DMS79 (cell line): ENCODE measurements at regions not wholly inside any gene's neighbourhood (a gene's known extent, or its start where the extent isn't known, plus 50 kb on each side); places are given as distances from the start of the nearest gene placed in this dataset.
"Not testable (repeated sequence)": the region's sequence is repeated elsewhere in the genome, so short reads cannot be mapped to it uniquely, and the experiment has no call there.

Source experiments
- DNase-seq: peaks from one replicate; lab custom pipeline; 2025; lab: John Stamatoyannopoulos, UW

DNA sequence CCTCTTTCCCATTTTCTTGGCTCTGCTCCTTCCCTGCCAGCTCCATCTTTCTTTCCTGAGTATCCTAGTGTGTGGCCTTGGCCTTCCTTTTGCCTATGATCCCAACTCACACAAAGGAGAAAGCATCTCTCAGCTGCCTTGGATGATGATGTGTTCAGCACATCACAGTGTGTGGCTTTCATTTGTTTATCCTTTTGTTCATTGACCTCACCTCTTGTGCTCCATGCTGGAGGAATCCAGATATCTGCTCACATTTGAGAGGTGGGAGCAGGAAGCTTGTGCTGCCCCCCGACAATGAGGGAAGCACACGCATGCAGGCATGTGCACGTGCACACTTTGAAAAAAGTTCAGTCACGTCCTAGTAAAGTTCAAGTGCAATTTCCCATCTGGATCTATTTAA lies 131.0 kb downstream of the SMIM20 start:
- no peak for DNase-seq

DNA sequence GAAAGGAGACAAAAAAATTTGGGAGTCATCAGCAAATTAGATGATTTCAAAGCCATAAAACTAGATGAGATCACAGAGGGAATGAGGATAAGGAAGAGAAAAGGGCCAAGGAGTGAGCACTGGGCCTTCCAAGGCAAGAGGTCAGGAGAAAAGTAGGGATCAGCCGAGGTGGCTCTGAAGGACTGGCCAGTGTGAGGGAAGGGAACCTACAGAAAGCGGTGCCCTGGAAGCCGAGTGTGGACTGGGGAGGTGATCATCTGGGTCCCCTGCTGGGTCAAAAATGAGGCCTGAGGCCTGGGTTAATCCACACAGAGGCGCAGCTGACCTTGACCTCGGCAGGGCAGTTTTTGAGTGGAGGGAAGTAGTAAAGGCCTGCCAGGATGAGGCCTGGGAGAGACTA lies 133.8 kb downstream of the SMIM20 start:
- no peak for DNase-seq

DNA sequence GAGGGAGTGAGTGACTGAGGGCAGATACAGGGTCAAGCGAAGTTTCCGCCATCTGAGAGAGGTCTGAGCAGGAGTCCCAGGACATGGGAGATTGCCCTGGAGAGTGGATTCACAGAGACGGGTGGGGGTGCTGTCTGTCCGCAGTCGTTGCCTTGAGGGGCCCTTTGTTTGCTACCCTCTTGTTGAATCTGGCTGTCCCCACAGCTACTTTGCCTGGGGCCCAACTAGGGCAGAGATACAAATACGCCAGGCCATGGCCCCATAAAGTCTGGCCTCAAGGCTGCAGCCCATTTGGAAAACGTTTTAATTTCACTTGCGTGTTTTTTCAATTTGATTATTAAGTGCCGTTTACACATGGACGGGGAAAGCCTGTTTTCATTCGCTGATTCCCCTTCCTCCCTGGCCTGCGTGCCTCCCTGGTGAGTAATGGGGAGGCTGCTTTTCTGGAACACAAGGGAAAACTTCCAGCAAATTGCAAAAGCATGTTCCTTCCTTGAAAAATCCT lies 134.4 kb downstream of the SMIM20 start:
- no peak for DNase-seq

DNA sequence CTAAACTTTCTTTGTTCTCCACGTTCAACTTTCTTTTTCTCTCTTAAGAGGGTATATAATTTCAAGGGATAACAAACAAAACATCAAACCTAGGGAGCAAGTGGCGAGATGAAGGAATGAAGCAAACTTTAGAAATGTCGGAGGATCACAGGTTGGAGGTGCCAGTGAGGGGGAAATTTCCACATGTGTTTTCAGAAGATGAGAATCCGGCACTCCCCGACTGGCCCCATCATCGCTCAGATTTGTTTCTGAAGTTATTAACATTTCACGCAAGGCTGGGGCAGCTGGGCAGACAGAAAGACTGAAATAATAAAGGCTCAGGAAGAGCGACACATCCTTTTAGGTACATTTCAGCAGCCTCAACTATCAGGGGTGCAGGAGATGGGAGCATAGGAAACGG lies 134.9 kb downstream of the SMIM20 start:
- no peak for DNase-seq

DNA sequence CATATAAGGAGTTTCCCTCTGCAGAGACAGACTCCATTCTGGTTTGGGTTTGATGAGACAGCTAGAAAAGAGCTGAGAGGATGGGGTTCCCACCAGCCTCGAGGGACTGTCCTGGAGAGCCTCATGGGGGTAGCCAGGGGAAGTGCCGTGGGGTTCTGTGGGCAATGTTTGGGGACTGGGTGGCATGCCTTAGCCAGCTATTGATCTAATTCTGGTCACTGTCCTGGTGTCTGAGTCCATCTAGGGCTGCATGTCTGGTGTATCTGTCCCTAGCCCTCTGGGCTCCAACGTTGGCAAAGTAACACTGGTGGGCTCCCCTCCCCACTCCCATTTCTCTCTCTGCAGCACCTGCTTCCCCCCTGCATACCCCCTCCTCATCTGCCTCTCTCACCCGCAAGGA lies 135.4 kb downstream of the SMIM20 start:
- DNase-seq: no peak

DNA sequence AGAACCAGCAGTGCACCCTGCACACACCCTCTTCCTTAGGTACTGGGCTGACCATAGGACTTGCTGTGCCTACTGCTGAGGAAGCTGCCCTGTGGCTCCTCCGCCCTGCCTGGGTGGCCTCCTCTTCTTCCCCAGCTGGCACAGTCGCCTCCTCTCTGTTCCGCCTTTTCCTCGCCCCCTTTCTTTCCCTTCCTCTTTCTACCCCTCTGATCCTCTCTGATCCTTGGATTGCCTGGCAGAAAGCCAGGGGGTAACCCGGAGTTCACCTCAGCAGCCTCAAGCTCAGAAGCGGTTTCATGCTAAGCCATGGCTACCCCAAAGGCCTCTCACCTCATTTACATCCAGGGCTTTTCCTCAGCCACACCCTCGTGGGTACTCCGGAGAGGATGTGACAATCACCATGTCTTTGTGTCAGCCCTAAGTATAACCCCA lies 136.2 kb downstream of the SMIM20 start:
- no peak for DNase-seq

DNA sequence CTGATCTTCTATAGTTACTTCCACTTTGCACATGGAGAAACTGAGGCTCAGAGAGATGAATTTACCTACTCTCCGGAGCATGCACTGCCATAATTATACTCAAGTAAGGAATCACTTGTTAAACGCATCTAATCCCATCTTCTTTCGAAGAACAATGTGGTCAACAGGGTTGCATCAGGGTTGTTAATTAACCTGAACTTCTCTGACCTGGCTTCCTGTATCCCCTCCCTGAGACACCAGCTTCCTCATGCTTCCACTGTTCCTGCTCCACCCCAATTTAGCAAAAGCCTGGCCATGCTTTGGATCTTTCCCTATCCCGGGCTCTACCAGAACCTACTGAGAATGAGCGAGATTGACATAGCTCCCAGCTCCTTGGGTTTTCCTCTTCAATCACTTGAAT lies 136.7 kb downstream of the SMIM20 start:
- no peak for DNase-seq

DNA sequence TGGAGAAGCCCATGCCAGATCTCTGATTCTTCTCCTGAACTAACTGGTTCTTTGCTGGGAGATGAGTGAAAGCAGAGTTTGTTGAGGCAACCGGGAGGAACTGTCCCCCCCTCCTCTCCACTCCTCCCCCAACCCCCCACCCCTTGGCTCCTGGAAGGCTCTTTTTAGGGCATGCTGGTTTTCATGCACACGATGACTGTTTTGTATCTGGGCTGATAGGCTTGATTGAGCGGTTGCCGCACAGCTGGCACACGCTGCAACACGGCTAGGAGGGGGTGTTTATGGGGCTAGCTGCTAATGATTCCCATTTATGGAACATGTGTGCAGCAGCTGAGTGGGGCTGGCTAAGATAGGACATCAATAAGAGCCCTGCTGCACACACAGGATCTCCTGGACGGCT lies 137.2 kb downstream of the SMIM20 start:
- DNase-seq: no peak

DNA sequence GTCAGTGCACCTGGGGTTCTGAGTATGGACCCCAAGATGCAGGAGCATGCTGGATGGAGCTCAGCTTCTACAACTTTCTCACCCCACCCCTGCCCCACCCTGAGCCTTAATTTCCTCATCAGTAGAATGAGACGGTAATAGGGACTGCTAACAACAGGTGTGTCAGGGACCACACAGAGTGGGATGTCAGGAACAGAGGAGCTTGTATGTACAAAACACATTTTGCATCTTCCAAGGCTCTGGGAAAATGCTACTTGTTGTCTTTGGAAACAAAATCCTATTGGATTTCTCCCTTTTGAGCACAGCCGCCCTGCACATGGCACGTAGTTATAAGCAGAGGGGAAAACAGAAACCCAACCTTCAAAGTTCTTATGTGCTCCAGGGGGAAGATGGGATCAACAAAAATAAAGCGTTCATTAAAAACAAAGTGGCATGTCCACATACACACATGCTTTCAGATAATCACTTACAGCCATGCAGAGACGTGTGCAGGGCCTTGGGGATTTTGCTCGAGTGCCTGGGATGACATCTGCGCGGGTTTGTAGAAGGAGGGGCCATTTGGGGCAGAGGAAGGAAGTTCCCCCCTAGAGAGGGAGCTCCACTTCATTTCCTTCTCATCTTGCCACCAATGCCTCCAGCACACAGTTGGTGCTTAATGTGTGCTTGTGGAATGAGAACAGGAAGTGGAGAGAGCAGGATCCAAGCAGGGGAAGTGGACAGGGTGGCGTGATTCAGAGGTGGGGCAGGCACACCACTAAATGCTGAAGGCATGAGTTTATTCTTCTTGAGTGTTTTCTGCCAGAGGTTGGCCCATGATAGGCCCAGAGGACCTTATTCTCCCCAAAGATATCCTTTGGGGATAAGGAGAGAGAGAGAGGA lies 138.9 kb downstream of the SMIM20 start:
- no peak for DNase-seq

DNA sequence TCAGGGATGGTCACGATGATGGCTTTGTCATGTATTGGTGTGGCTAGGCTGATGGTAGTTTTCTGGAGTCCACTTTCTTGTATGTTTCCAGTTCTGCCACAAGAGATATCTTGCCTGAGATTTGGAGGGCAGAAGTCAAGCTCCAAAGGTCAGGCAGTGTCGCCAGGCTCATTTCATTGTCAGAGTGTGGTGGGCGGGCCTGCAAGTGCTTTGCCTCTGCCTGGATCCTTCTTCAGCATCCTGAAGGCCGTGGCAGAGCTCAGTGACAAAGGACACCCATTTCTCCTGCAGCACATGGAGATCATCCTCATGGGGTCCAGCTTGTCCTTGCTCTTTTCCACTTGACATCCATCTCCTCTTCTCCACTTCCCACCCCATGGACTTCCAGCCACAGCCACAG lies 139.7 kb downstream of the SMIM20 start:
- no peak for DNase-seq

DNA sequence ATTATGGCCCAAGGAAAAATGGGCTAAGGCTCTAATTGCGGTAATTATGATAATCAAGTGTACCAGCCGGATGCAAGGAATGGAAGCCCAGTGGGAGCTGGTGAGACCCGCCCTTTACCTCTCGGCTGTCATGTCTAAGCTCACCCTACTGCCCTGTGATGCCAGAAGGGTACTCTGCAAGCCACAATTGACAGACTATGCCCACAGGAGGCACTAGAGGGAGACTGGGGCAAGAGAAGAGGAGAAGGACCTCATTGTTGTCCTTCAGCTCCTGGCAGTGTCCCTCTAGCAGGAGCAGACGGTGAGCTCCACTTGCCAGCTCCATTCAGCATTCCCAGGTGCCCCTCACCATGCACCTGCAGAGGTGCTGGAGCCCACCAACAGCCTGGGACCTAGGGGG lies 141.8 kb downstream of the SMIM20 start:
- DNase-seq: no peak

DNA sequence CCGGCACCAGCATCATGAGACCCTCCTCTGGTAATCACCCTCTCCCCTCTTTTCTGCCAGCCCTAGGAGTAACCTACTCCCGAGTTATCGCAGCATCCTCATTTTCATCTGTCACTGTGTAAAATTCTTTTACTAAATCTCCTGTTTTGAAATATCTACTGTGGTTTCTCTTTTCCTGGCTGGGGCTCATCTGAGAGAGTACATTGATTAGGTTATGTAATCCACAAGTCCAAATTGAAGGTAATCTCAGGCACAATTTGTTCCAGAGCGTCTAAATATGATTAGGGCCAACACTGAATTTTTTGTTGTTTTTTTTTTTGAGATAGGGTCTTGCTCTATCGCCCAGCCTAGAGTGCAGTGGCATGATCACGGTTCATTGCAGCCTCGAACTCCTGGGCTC lies 142.4 kb downstream of the SMIM20 start:
- no peak for DNase-seq

DNA sequence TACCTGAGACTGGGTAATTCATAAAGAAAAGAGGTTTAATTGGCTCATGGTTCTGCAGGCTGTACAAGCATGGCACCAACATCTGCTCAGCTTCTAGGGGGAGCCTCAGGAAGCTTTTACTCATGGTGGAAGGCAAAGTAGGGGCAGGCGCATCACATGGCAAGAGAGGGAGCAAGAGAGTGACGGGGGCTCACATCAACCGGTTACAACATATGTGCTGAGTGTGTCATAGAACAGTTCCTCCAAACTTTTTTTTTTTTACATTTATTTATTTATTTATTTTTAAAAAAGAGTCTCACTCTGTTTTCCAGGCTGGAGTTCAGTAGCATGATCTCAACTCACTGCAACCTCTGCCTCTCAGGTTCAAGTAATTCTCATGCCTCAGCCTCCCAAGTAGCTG lies 143.8 kb downstream of the SMIM20 start:
- DNase-seq: not testable (repeated sequence)

DNA sequence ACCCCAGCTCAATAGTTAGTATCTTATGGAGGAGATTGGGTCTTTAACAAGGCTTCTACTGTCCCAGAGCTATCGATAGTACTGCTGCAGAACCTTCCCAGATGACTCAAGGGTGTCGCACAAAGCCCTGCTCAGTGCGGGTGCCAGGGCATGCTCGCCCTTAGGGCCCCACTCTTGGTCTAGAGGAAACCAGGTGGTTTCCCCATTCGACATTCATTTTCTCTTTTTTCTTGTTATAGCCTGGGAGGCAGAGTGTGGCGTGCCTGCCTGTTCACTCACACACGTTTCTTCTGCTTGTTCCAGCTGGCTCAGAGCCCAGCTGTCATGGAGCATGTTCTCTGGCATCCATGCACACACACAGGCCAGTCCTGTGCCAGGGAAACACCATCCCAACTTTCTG lies 144.5 kb downstream of the SMIM20 start:
- peak; percentile 42 for DNase-seq

DNA sequence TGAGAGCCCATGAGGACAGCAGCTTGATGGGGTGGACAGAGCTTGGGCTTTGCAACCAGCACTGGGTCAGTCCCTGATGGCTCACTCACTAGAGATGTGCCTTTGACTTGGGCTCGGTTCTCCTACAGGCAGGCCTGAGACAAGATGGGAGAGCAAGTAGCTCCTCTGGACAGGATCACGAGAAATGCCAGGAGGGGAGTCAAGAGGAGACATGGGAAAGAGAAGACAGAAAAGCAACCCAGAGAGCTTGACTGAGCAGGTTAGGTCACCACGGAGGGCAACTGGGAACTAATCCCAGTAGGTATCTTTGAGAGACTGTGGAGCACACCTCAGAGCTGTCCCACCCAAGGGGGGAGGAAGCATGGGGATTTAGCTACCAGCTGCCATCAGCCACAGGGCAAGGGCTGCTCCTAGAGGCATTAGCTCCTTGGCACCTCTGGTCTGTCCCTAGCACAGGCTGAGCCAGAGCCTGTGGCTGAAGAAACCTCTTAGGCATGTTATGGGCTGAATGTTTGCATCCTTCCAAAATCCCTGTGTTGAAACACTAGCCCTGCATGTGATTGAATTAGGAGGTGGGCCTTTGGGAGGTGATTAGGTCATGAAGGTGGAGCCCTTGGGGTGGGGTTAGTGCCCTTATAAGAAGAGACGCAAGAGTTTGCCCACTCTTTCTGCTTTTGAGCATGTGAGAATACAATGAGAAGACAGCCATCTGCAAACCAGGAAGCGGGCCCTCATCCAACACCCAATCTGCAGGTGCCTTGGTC lies 145.6 kb downstream of the SMIM20 start:
- DNase-seq: no peak

DNA sequence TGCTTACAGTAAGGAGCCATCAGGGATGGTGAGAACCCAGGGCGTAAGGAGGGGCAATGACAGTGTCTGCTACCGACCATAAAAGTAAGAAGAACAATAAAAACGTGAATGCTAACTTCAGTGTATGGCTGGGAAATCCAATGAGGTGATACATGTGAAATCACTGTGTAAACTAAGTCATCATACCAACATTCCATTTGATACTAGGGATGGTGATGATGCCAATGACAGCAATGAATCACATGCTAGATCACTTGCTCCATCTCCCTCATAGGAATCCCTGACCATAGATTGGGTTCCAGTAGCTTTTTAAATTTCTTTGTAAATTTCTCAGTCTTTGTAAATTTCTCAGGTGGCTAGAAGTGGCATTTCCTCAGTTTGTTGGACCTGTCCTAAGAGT lies 146.3 kb downstream of the SMIM20 start:
- no peak for DNase-seq

DNA sequence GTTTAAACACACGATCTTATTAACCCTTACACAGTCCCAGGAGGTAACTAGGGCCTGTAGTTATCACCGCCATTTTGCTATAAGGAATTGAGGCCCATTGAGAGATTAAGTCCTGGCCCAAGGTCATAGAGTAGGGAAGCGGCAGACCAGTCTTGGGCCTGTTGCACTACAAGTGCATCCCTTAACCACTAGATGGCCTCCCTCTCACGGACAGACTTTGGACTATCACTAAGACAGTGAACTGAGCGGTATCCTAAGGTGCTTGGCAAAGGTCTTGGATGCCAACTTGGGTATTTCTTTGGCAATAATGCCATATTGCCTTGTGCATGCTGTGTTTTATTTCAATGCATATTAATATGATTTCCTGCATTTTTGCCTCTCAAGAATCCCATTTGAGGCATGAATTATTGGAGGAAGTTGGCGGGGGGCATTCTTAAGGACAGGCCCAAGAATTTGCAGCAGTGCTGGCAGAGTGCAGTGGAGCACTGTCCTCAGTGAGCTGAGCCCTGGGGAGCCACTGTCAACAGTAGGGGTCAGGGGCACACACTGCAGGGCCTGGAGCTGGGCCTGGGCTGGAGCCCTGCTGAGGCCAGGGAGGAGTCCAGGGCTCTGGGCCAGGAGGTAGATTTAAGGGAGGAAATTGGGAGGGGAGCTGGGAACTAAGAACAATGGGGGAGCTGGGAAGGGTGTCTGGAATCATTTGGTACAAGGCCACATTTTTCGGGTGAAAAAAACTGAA lies 147.4 kb downstream of the SMIM20 start:
- no peak for DNase-seq

DNA sequence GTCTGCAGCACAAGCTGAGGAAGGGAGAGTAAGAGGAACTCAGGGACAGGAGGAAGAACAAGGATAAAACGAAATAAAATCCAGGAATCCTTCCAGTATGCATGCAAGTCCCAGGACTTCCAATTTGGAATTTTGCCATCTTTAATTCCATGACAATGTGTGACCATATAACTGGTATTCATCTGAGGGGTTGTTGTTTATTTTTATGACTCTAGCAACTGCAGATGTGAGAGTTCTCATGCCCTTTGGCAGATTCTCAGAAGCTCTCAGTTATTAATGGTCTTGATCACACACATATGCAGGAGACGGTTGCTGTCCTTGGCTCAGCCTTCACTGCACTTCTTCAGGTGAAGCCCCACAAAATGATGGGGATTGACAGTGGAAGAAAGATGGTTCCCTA lies 148.2 kb downstream of the SMIM20 start:
- DNase-seq: no peak

DNA sequence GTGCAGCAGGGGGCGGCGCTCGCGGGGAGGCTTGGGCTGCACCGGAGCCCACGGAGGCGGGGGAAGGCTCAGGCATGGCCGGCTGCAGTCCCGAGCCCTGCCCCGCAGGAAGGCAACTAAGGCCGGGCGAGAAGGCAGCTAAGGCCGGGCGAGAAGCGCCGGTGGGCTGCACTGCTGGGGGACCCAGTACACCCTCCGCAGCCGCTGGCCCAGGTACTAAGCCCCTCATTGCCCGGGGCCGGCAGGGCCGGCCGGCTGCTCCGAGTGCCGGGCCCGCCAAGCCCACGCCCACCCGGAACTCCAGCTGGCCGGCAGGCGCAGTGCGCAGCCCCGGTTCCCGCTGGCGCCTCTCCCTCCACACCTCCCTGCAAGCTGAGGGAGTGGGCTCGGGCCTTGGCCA lies 150.0 kb downstream of the SMIM20 start:
- DNase-seq: not testable (repeated sequence)

DNA sequence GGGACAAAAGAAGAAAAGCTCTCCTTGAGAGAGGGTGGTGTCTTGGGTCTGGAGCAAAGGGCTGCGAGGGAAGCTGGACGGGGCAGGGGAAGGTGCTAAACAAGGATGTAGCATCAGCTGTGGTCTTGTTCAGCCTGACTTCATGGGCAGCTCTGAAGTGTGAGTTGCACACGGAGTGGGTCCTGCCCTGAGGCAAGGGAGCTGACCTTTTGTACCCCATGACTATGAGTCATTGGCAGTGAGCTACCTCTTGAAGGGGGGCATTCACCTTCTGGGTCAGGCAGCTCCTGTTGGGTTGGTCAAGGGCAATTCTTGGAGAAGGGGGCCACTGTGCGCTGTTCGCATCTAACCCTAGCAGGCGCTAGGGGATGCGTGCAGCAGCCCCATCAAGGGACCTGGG lies 151.8 kb downstream of the SMIM20 start:
- DNase-seq: no peak

DNA sequence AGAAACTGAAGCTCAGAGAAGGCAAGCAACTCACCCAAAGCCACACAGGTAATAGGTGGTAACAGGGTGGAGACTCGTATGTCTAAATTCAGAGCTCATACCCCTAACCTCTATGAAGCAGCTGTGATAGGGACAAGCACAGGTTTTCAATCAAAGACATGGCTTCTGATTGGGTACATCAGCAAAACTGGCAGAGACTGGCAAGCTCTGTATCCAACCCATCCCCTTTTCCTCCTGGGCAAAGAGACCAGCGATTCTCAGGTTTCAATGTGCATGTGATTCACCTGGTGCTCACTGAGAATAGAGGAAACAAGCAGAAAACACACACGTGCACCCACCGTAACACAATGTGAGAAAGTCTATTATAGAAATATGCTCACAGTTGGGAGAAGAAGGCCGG lies 153.0 kb downstream of the SMIM20 start:
- no peak for DNase-seq

DNA sequence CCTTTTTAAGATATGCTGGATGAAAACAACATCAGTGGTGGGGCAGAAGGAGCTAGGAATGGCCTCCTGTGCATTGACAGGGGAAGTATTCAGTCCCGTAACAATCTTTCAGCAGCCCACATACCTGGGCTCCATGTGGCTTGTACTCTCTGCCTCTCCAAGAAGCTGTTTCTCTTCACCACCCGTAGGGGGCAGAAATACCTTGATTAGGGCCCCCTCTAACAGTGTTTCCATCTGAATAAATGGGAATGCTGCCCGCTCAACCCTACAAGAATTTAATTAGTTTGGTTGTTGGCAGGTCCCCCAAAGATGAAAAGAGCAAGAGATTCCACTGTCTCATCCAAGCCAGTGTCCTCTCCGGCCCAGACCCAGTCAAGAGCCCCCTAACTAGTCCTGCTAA lies 155.2 kb downstream of the SMIM20 start:
- no peak for DNase-seq

DNA sequence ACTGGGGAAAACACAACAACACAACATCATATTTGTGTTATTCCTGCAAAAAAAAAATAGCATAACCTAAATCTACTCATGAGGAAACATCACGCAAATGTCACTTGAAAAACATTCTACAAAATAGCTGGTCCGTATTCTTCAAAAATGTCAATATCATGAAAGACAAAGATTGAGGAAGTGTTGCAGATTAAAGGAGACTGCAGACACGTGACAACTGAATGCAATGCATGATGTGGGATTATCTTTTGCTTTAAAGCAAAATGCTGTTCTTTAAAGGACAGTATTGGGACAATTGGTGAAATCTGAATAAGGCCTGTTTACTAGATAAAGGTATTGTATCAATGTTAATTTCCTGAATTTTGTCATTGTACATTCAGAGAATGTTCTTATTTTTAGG lies 157.7 kb downstream of the SMIM20 start:
- DNase-seq: no peak
